ENCODE measurements at regions not wholly inside any gene's neighbourhood (a gene's known extent, or its start where the extent isn't known, plus 50 kb on each side); places are given as distances from the start of the nearest gene placed in this dataset.

DNA sequence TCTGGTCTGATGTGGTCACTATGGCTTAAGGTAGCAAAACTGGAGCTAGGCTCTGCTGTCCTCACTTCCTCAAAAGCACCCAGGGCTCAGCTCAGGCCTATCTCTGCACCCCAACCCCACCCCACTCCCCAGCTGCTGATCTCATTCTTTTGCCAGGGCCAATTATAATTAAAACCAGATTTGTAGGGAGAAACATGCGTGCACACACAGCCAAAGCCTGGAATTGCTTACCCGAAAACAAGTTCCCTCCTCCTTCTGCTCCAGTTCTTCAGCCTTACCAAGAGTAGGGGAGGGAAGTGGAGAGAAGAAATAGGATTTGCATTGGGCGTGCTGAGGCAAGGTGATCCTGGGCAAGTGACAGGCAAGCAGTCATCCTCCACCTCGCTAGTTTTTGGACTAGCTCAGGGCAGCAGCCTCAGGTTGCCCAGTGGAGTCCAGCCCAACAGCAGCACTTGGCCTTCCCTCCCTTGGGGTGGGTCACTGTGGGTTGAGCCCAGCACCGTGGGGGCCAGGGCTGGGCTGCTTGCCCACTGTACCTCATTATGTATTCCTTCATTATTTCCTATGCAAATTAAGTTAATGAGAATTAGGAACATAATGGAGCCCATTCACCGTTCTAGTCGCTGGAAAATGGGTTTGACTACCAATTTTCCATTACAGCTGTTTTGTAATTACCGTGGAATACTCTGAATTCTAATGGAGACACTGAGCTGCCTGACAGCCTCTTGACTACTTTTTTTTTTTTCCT lies 199.1 kb upstream of the CELF4 start:
- no peak overlapping the region for H3K27ac ChIP-seq (ENCODE audit: low read length)
- no peaks in the 10 kb centered on the region for H4K20me1 ChIP-seq (ENCODE audit: low read length)
- intact Hi-C loops (cut with micrococcal nuclease) = no loop called here
- POLR2A ChIA-PET (ENCODE audit: unreplicated experiment) = no interaction called here
- no peak overlapping the region for H3K9ac ChIP-seq (ENCODE audit: low read length)
- H3F3A ChIP-seq (ENCODE audit: low read length, unreplicated experiment) = no peaks in the 10 kb centered on the region
- no peaks in the 10 kb centered on the region for H3K9me2 ChIP-seq (replicated peaks; ENCODE audit: low read length)
- H2AFZ ChIP-seq (ENCODE audit: low read length) = no peak overlapping the region
- no peaks in the 10 kb centered on the region for H3K4me1 ChIP-seq (ENCODE audit: insufficient read depth, low read length)
- no peaks in the 10 kb centered on the region for H3K27me3 ChIP-seq (ENCODE audit: low read length)
- CTCF ChIA-PET = no interaction called here
- no peaks in the 10 kb centered on the region for H3K36me3 ChIP-seq (ENCODE audit: low read depth, low read length)
- H3K4me3 ChIP-seq (ENCODE audit: low read length) = no peak overlapping the region
- no TSS peak for BruUV-seq (replicated peaks)
- no peak overlapping the region for H3K4me2 ChIP-seq (ENCODE audit: low read length)
- ATAC-seq (no peak), DNase-seq (no peak)
- no peaks in the 10 kb centered on the region for H3K9me3 ChIP-seq (ENCODE audit: low read length)
- H3K79me2 ChIP-seq (ENCODE audit: low read length) = no peaks in the 10 kb centered on the region
- TF ChIP-seq, protein P1, sequence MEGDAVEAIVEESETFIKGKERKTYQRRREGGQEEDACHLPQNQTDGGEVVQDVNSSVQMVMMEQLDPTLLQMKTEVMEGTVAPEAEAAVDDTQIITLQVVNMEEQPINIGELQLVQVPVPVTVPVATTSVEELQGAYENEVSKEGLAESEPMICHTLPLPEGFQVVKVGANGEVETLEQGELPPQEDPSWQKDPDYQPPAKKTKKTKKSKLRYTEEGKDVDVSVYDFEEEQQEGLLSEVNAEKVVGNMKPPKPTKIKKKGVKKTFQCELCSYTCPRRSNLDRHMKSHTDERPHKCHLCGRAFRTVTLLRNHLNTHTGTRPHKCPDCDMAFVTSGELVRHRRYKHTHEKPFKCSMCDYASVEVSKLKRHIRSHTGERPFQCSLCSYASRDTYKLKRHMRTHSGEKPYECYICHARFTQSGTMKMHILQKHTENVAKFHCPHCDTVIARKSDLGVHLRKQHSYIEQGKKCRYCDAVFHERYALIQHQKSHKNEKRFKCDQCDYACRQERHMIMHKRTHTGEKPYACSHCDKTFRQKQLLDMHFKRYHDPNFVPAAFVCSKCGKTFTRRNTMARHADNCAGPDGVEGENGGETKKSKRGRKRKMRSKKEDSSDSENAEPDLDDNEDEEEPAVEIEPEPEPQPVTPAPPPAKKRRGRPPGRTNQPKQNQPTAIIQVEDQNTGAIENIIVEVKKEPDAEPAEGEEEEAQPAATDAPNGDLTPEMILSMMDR (conservative IDR thresholded peaks at IDR 0.05; ENCODE audit: low read depth, low read length) = no peak
- TF ChIP-seq EZH2phosphoT487 (IDR thresholded peaks at IDR 0.05; ENCODE audit: borderline replicate concordance, low read length) (no peak), EZH2 (IDR thresholded peaks at IDR 0.05; ENCODE audit: low read length, unreplicated experiment) (no peak)

DNA sequence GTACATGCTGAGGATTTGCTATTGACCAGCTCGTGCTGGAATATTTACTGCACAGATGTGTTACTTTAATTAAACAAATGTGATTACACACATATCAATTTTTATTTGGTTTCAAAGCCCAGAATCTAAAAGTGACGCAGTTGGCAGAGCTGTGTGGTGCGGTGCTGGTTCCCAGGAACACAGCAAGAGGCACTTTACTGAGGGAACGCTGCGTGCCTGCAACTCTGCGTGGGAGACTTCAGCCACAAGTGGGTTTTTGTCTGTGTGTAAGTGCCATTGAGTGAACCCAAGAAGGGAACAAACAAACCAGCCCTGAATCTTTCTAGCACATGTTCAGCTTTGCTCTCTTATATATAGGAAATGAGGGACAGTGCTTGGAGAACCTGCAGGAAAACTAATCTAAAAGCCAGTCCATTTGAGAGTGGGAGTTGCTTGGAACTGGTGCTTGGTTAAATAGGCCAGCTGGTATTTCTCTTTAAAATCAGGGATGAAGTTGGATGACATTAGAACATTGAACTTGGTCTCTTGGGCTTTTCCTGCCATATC lies 196.6 kb upstream of the CELF4 start:
- H3K4me1 ChIP-seq (ENCODE audit: insufficient read depth, low read length) = no peaks in the 10 kb centered on the region
- intact Hi-C loops (cut with micrococcal nuclease) = no loop called here
- TF ChIP-seq, protein P1 (conservative IDR thresholded peaks at IDR 0.05; ENCODE audit: low read depth, low read length) = no peak
- TF ChIP-seq EZH2phosphoT487 (IDR thresholded peaks at IDR 0.05; ENCODE audit: borderline replicate concordance, low read length) (no peak), EZH2 (IDR thresholded peaks at IDR 0.05; ENCODE audit: low read length, unreplicated experiment) (no peak)
- H3K36me3 ChIP-seq (ENCODE audit: low read depth, low read length) = no peaks in the 10 kb centered on the region
- no peaks in the 10 kb centered on the region for H4K20me1 ChIP-seq (ENCODE audit: low read length)
- no peak overlapping the region for H2AFZ ChIP-seq (ENCODE audit: low read length)
- H3F3A ChIP-seq (ENCODE audit: low read length, unreplicated experiment) = no peaks in the 10 kb centered on the region
- H3K9me3 ChIP-seq (ENCODE audit: low read length) = no peaks in the 10 kb centered on the region
- no TSS peak for BruUV-seq (replicated peaks)
- ChIA-PET CTCF (no interaction called here), POLR2A (ENCODE audit: unreplicated experiment) (interaction anchor here (0.6 kb wide), 1 partner anchor 1028 kb away, joined by 3 read pairs; no protein-coding TSS in a partner anchor)
- no peak overlapping the region for H3K4me2 ChIP-seq (ENCODE audit: low read length)
- ATAC-seq = no peak
- H3K9ac ChIP-seq (ENCODE audit: low read length) = no peak overlapping the region
- H3K27ac ChIP-seq (ENCODE audit: low read length) = no peak overlapping the region
- H3K4me3 ChIP-seq (ENCODE audit: low read length) = no peak overlapping the region
- H3K27me3 ChIP-seq (ENCODE audit: low read length) = no peaks in the 10 kb centered on the region
- no peak for DNase-seq
- no peaks in the 10 kb centered on the region for H3K79me2 ChIP-seq (ENCODE audit: low read length)
- no peaks in the 10 kb centered on the region for H3K9me2 ChIP-seq (replicated peaks; ENCODE audit: low read length)

DNA sequence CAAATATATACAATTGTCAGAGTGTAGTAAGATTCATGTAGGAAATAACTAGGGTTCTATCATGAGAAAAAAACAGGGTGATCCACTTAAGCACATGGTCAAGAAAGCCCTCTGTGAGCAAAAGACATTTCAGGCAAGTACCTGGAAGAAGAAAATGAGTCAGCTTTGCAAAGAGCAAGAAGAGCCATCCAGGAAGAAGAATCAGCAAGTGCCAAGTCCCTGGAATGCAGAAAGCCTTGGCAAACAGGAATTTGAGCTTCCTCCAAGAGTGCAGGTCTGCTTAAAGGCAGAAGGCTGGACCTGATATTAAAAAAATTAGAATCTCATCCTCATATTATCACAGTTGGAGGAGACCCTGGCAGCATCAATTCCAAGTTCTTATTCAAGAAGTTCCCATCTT lies 188.5 kb upstream of the CELF4 start:
- no peak overlapping the region for H3K27ac ChIP-seq (ENCODE audit: low read length)
- no peak overlapping the region for H3K4me3 ChIP-seq (ENCODE audit: low read length)
- H3K27me3 ChIP-seq (ENCODE audit: low read length) = no peaks in the 10 kb centered on the region
- no peaks in the 10 kb centered on the region for H3K36me3 ChIP-seq (ENCODE audit: low read depth, low read length)
- TF ChIP-seq, protein P1 (conservative IDR thresholded peaks at IDR 0.05; ENCODE audit: low read depth, low read length) = no peak
- TF ChIP-seq EZH2 (IDR thresholded peaks at IDR 0.05; ENCODE audit: low read length, unreplicated experiment) = no peak
- no peak for TF ChIP-seq EZH2phosphoT487 (IDR thresholded peaks at IDR 0.05; ENCODE audit: borderline replicate concordance, low read length)
- POLR2A ChIA-PET (ENCODE audit: unreplicated experiment) = no interaction called here
- H3K9ac ChIP-seq (ENCODE audit: low read length) = no peak overlapping the region
- CTCF ChIA-PET = no interaction called here
- ATAC-seq (no peak), DNase-seq (no peak)
- H3F3A ChIP-seq (ENCODE audit: low read length, unreplicated experiment) = no peaks in the 10 kb centered on the region
- H3K4me2 ChIP-seq (ENCODE audit: low read length) = no peak overlapping the region
- H3K79me2 ChIP-seq (ENCODE audit: low read length) = no peaks in the 10 kb centered on the region
- intact Hi-C loops (cut with micrococcal nuclease) = no loop called here
- H4K20me1 ChIP-seq (ENCODE audit: low read length) = no peaks in the 10 kb centered on the region
- no peaks in the 10 kb centered on the region for H3K9me2 ChIP-seq (replicated peaks; ENCODE audit: low read length)
- H2AFZ ChIP-seq (ENCODE audit: low read length) = no peak overlapping the region
- no TSS peak for BruUV-seq (replicated peaks)
- H3K9me3 ChIP-seq (ENCODE audit: low read length) = no peaks in the 10 kb centered on the region
- H3K4me1 ChIP-seq (ENCODE audit: insufficient read depth, low read length) = no peaks in the 10 kb centered on the region
